Chondrocyte (in vitro differentiated cells): ENCODE measurements at regions not wholly inside any gene's neighbourhood (a gene's known extent, or its start where the extent isn't known, plus 50 kb on each side); places are given as distances from the start of the nearest gene placed in this dataset.
A peak's percentile ranks its signal among the peaks of the same experiment; 100 is the strongest.

ENCODE experiments used
- DNase-seq: peaks from one replicate; pipeline ENCODE4 v3.0.0; 2021; ENCODE audit warnings: mixed read lengths, low spot score
- H3K27ac Mint-ChIP-seq: one replicate; pipeline ENCODE4 v1.8.0; 2021; ENCODE audit warnings: mild to moderate bottlenecking, moderate library complexity, mixed read lengths; ENCODE audit not compliant: unreplicated experiment
- H3K27me3 Mint-ChIP-seq: 2 replicates; pipeline ENCODE4 v1.8.0; 2021; ENCODE audit warnings: low read depth, mixed read lengths
- H3K36me3 Mint-ChIP-seq: 2 replicates; pipeline ENCODE4 v1.8.0; 2021; ENCODE audit warnings: low read depth, mixed read lengths
- H3K4me1 Mint-ChIP-seq: 2 replicates; pipeline ENCODE4 v1.8.0; 2021; ENCODE audit warnings: low read depth, mild to moderate bottlenecking, mixed read lengths
- H3K4me3 Mint-ChIP-seq: one replicate; pipeline ENCODE4 v1.8.0; 2021; ENCODE audit warnings: mild to moderate bottlenecking, moderate library complexity, mixed read lengths; ENCODE audit not compliant: unreplicated experiment
- H3K9me3 Mint-ChIP-seq: 2 replicates; pipeline ENCODE4 v1.8.0; 2021; ENCODE audit warnings: low read depth, mixed read lengths
- CTCF ChIP-seq: fragments of 200-600 bp; sonication (generic); IDR thresholded peaks from 2 replicates; pipeline ENCODE4 v1.5.0; 2021; ENCODE audit warnings: antibody characterized with exemption, mild to moderate bottlenecking, moderate library complexity

- no peak for TF ChIP-seq CTCF
- peaks cover 5% of the 10 kb centered on the region for H3K4me1 Mint-ChIP-seq
Observed at GRCh38 chr6:81451787-81452186, 300.7 kb downstream of the TENT5A start.

GRCh38 chr6:81450180-81450579 lies 302.3 kb downstream of the TENT5A start:
- Mint-ChIP-seq H3K27me3 (no peaks in the 10 kb centered on the region), H3K9me3 (no peaks in the 10 kb centered on the region), H3K36me3 (no peaks in the 10 kb centered on the region), H3K4me3 (no peak overlapping the region), H3K4me1 (no peaks in the 10 kb centered on the region), H3K27ac (no peak overlapping the region)
- TF ChIP-seq CTCF, result peak; percentile 62
- no peak for DNase-seq

More at GRCh38 chr6:81451787-81452186, 300.7 kb downstream of the TENT5A start:
- H3K4me3 Mint-ChIP-seq, result no peak overlapping the region
- no peaks in the 10 kb centered on the region for H3K36me3 Mint-ChIP-seq
- H3K9me3 Mint-ChIP-seq, result no peaks in the 10 kb centered on the region
- peaks cover 2% of the 10 kb centered on the region for H3K27me3 Mint-ChIP-seq
- H3K27ac Mint-ChIP-seq, result no peak overlapping the region
- DNase-seq, result no peak

- Mint-ChIP-seq H3K9me3 (peaks cover 2% of the 10 kb centered on the region), H3K27me3 (no peaks in the 10 kb centered on the region), H3K4me1 (no peaks in the 10 kb centered on the region), H3K27ac (no peak overlapping the region), H3K36me3 (no peaks in the 10 kb centered on the region), H3K4me3 (no peak overlapping the region)
- DNase-seq, result no peak
- no peak for TF ChIP-seq CTCF
Observed at GRCh38 chr6:81446509-81446908, 306.0 kb downstream of the TENT5A start.

GRCh38 chr6:81439417-81439816 lies 313.1 kb downstream of the TENT5A start:
- no peak overlapping the region for H3K4me3 Mint-ChIP-seq
- peaks cover 42% of the 10 kb centered on the region for H3K9me3 Mint-ChIP-seq
- H3K27ac Mint-ChIP-seq, result no peak overlapping the region
- no peak for TF ChIP-seq CTCF
- no peaks in the 10 kb centered on the region for H3K27me3 Mint-ChIP-seq
- no peak for DNase-seq
- peaks cover 6% of the 10 kb centered on the region for H3K36me3 Mint-ChIP-seq
- no peaks in the 10 kb centered on the region for H3K4me1 Mint-ChIP-seq

- no peak for TF ChIP-seq CTCF
- H3K9me3 Mint-ChIP-seq, result peaks cover 44% of the 10 kb centered on the region
- DNase-seq, result no peak
- H3K36me3 Mint-ChIP-seq, result peaks cover 6% of the 10 kb centered on the region
- no peak overlapping the region for H3K4me3 Mint-ChIP-seq
- H3K4me1 Mint-ChIP-seq, result no peaks in the 10 kb centered on the region
- H3K27ac Mint-ChIP-seq, result no peak overlapping the region
- H3K27me3 Mint-ChIP-seq, result no peaks in the 10 kb centered on the region
Observed at GRCh38 chr6:81436990-81437389, 315.5 kb downstream of the TENT5A start.
